Lower lobe of right lung (tissue), 2 donors: ENCODE measurements at regions not wholly inside any gene's neighbourhood (a gene's known extent, or its start where the extent isn't known, plus 50 kb on each side); places are given as distances from the start of the nearest gene placed in this dataset.
"Not testable (repeated sequence)": the region's sequence is repeated elsewhere in the genome, so short reads cannot be mapped to it uniquely, and the experiment has no call there.

Experiments used
- ATAC-seq, 2 donors: fragments of 200-7000 bp; cut with Tn5 transposase; one replicate each; pipeline ENCODE4 v1.9.1; 2020 to 2022; ENCODE audit warnings: mild to moderate bottlenecking in 2 of 2, moderate library complexity in 2 of 2
- DNase-seq: peaks from one replicate; pipeline ENCODE4 v3.0.0-alpha.2; 2020
- H3K27ac ChIP-seq: fragments of 200-600 bp; one replicate; pipeline ENCODE4 v1.8.0; 2022
- H3K27me3 ChIP-seq: fragments of 200-600 bp; one replicate; pipeline ENCODE4 v1.8.0; 2022; ENCODE audit warnings: low read depth
- H3K36me3 ChIP-seq: fragments of 200-600 bp; one replicate; pipeline ENCODE4 v1.8.0; 2022; ENCODE audit warnings: mild to moderate bottlenecking
- H3K4me1 ChIP-seq: fragments of 200-600 bp; one replicate; pipeline ENCODE4 v1.8.0; 2022
- H3K4me3 ChIP-seq: fragments of 200-600 bp; one replicate; pipeline ENCODE4 v1.8.0; 2022; ENCODE audit warnings: mild to moderate bottlenecking
- H3K9me3 ChIP-seq: fragments of 200-600 bp; one replicate; pipeline ENCODE4 v1.8.0; 2022
- intact Hi-C: fragments of 100-400 bp; cut with DNase I; formaldehyde crosslinking; loops from one replicate; pipeline ENCODE4 v1.11.0; 2022
- TF ChIP-seq, protein P1 (sequence below): fragments of 200-600 bp; IDR thresholded peaks from one replicate; pipeline ENCODE4 v1.8.0; 2022; ENCODE audit warnings: antibody characterized with exemption, mild to moderate bottlenecking
- donor health status: DM: no; HTN: yes; CAD: no; lungs with severe emphysema.

DNA sequence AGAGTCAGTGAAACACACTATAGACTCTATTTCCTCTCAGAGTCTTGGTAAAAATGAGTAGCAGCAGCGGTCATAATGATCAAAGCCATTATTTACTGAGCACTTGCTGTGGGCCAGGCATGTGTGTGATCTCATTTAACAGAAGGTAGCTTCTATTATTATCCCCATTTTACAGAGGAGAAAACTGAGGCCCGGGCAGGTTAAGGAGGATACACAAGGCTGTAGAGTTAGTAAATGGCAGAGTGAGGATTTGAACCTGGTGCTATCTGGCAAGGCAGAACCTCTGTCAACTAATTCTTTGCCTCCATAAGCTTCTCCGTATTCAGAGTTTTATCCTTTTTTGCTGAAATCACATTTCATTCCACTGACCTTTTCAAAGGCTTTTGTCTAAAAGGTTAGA is 122.2 kb upstream of the SALL4 start:
- intact Hi-C loops, result no loop called here
- Histone ChIP-seq H3K4me3 (no peak overlapping the region), H3K4me1 (no peaks in the 10 kb centered on the region), H3K36me3 (no peaks in the 10 kb centered on the region), H3K27ac (no peak overlapping the region), H3K9me3 (no peaks in the 10 kb centered on the region), H3K27me3 (no peaks in the 10 kb centered on the region)
- ATAC-seq (no peak), DNase-seq (no peak)
- TF ChIP-seq, protein P1, sequence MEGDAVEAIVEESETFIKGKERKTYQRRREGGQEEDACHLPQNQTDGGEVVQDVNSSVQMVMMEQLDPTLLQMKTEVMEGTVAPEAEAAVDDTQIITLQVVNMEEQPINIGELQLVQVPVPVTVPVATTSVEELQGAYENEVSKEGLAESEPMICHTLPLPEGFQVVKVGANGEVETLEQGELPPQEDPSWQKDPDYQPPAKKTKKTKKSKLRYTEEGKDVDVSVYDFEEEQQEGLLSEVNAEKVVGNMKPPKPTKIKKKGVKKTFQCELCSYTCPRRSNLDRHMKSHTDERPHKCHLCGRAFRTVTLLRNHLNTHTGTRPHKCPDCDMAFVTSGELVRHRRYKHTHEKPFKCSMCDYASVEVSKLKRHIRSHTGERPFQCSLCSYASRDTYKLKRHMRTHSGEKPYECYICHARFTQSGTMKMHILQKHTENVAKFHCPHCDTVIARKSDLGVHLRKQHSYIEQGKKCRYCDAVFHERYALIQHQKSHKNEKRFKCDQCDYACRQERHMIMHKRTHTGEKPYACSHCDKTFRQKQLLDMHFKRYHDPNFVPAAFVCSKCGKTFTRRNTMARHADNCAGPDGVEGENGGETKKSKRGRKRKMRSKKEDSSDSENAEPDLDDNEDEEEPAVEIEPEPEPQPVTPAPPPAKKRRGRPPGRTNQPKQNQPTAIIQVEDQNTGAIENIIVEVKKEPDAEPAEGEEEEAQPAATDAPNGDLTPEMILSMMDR, result no peak

DNA sequence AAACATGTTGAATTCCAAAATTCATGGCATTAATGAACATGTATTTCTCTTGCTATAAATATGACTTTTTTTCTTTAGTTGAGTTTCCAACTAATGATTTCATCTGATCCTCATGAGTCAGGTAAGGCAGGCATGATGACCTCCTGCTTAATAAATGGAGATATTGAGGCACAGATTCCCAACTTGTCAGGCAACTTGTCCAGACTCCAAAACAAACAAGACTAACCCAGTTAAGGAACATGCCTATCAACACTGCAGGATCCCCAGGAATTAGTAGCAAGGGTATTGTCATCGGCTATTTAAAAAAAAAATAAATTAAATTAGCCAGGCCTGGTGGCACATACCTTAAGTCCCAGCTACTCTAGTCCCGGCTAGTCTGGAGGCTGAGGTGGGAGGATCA is 121.3 kb upstream of the SALL4 start:
- no peak overlapping the region for H3K27ac ChIP-seq
- no peak overlapping the region for H3K4me3 ChIP-seq
- H3K4me1 ChIP-seq, result no peaks in the 10 kb centered on the region
- no peaks in the 10 kb centered on the region for H3K36me3 ChIP-seq
- TF ChIP-seq, protein P1, result no peak
- intact Hi-C loops, result no loop called here
- no peaks in the 10 kb centered on the region for H3K27me3 ChIP-seq
- ATAC-seq (no peak), DNase-seq (no peak)
- no peaks in the 10 kb centered on the region for H3K9me3 ChIP-seq

DNA sequence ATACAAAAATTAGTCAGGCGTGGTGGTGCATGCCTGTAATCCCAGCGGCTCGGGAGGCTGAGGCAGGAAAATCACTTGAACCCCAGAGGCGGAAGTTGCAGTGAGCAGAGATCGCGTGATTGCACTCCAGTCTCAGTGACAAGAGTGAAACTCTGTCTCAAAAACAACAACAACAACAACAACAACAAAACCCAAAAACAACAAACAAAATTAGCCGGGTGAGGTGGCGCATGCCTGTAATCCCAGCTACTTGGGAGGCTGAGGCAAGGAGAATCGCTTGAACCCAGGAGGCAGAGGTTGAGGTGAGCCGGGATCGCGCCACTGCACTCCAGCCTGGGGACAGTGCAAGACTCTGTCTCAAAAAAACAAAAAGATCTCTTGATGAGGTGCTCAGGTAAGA is 120.5 kb upstream of the SALL4 start:
- H3K27me3 ChIP-seq, intact Hi-C loops, H3K4me3 ChIP-seq, ATAC-seq, H3K27ac ChIP-seq, H3K36me3 ChIP-seq, DNase-seq, H3K4me1 ChIP-seq, H3K9me3 ChIP-seq: not testable (repeated sequence)

DNA sequence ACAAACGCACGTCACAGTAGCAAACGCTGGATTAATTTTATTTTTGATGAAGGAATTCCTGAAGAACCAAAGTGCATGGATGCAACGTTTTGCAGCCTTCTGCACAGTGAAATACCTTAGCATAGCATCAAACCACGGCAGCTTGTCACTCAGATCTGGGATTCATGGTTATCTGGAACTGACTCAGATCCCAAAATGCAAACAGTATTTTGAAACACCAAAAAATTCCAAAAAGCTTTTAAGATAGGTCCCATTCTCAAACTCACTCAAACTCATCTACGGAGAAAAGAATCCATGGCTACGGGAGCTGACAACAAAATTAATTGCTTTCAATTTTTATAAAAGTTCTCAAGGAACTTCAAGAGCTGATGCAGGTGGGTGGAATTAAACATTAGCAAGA is 116.2 kb upstream of the SALL4 start:
- no peak for DNase-seq
- TF ChIP-seq, protein P1, result no peak
- no peaks in the 10 kb centered on the region for H3K4me1 ChIP-seq
- intact Hi-C loops, result no loop called here
- H3K27ac ChIP-seq, result no peak overlapping the region
- H3K36me3 ChIP-seq, result no peaks in the 10 kb centered on the region
- H3K4me3 ChIP-seq, result no peak overlapping the region
- no peak for ATAC-seq
- H3K27me3 ChIP-seq, result no peaks in the 10 kb centered on the region
- H3K9me3 ChIP-seq, result no peaks in the 10 kb centered on the region

DNA sequence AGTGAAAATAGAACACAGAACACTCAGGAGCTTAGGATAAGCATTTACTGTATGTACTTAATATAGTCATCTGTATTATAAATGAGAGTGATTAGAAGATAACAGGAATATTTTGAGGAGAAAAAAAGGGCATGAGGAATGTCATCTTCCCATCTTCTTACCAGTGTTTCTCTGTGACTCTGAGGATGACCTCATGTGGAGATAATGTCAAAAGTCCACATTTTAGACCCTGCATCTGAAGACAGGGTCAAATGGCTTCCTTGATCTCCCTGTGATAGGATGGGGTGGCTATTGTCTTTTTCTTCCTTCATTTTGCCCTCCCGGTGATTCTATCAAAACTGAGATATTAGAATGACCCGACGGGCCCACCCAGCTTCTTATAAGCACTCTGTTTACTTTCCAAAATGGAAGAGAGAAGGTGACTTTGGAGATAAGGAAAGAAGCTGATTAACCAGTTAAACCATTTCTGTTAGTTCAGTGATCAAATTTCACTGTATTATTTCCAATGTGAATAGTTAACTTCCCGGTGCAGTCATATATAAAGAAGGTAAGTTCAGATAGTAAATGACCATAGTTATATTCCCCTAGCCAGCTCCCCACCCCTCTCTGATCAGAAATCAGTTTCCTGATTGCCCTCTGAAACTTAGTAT is 115.7 kb upstream of the SALL4 start:
- Histone ChIP-seq H3K36me3 (no peaks in the 10 kb centered on the region), H3K27ac (no peak overlapping the region), H3K4me1 (no peaks in the 10 kb centered on the region), H3K4me3 (no peak overlapping the region), H3K9me3 (no peaks in the 10 kb centered on the region), H3K27me3 (no peaks in the 10 kb centered on the region)
- TF ChIP-seq, protein P1, result no peak
- ATAC-seq, result no peak
- no peak for DNase-seq
- intact Hi-C loops, result no loop called here

DNA sequence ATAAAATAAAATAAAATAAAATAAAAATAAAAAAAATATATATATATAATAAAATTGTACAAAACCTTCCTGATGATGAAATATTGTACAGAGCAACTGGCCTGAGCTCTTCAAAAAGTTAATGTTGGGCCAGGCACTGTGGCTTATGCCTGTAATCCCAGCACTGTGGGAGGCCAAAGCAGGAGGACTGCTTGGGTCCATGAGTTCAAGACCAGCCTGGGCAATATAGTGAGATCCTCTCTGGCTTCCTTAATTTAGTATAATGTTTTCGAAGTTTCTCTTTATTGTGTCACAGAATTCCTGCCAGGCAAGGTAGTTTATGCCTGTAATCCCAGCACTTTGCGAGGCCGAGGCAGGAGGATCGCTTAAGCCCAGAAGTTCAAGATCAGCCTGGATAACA is 113.9 kb upstream of the SALL4 start:
- no peaks in the 10 kb centered on the region for H3K4me1 ChIP-seq
- DNase-seq (no peak), ATAC-seq (no peak)
- H3K27ac ChIP-seq, result no peak overlapping the region
- TF ChIP-seq, protein P1, result no peak
- intact Hi-C loops, result no loop called here
- no peaks in the 10 kb centered on the region for H3K9me3 ChIP-seq
- no peaks in the 10 kb centered on the region for H3K27me3 ChIP-seq
- no peak overlapping the region for H3K4me3 ChIP-seq
- H3K36me3 ChIP-seq, result no peaks in the 10 kb centered on the region
